ENCODE measurements at regions not wholly inside any gene's neighbourhood (a gene's known extent, or its start where the extent isn't known, plus 50 kb on each side); places are given as distances from the start of the nearest gene placed in this dataset.

GRCh38 chr13:59534806-59535205, 628.9 kb downstream of the DIAPH3 start:
- no peak for DNase-seq (ENCODE audit: low read depth in 2 of 2)

DNA sequence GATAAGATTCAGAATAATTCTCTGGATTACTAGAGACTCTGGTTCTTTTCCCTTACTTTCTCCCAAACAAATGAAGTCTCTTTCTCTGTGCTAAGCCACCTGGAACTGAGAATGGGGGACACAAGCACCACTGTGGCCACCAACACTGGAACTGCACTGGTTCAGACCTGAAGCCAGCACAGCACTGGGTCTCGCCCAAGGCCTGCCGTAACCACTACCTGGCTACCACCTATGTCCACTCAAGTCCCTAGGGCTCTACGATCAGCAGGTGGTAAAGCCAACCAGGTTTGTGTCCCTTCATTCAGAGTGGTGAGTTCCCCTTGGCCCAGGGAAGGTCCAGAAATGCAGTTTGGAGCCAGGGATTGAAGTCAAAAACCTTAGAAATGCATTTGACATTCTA, 626.2 kb downstream of the DIAPH3 start:
- DNase-seq (ENCODE audit: low read depth in 2 of 2) = no peak

DNA sequence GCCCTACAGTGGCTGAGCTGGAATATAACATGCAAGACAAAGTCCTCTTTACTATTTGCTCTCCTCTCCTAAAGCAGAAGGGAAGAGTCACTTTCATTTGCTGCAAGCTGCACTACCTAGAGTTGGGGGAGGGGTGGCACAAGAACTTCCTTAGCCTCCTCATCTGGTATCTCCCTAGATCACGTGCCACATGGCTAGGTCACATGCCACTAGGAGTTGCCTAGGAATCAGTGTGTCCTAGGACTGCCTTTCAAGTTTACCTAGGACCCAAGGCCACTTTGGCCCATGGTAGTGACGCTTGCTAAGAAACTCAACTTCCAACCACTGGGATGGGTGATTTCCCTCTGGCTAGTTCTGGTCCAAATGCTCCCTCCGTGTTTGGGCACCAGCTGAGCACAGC, 625.2 kb downstream of the DIAPH3 start:
- DNase-seq (ENCODE audit: low read depth in 2 of 2) = no peak

GRCh38 chr13:59542303-59542702, 621.4 kb downstream of the DIAPH3 start:
- no peak for DNase-seq (ENCODE audit: low read depth in 2 of 2)

DNA sequence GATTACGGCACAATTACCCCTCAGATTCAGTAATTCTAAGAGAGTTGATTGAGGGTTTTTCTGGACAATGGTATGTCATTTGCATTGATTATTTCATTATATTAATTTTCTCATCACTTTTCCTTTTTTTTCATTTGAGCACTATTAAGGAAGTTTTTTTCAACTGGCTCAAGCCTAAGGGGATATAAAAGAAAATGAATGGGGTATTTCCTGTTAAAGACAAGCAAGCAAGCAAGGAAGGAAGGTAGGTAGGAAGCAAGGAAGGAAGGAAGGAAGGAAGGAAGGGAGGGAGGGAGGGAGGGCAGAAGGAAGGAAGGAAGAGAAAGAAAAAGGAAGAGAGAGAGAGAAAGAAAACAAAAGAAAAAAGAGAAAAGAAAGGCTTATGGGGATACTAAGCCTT, 620.3 kb downstream of the DIAPH3 start:
- DNase-seq (ENCODE audit: low read depth in 2 of 2) = no peak

- no peak for DNase-seq (ENCODE audit: low read depth in 2 of 2)
Measured at GRCh38 chr13:59545007-59545406, 618.7 kb downstream of the DIAPH3 start.

DNA sequence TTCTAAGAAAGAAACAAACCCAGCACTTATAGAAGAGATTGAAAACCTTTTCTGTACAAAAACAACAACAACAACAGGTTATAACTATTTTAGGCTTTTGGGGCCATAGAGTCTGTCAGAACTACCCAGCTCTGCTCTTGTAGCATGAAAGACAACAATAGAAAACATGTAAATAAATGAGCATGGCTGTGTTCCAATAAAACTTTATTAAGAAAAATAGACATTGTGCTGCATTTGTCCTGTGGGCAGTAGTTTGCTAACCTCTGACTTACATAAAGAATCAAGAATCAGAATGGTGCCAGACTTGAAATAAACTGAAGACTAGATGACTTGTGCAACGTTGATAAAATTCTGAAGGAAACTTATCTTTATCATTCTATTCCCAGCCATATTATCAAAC, 617.5 kb downstream of the DIAPH3 start:
- no peak for DNase-seq (ENCODE audit: low read depth in 2 of 2)

GRCh38 chr13:59547950-59548349, 615.8 kb downstream of the DIAPH3 start:
- no peak for DNase-seq (ENCODE audit: low read depth in 2 of 2)

GRCh38 chr13:59562924-59563323, 600.8 kb downstream of the DIAPH3 start:
- DNase-seq (ENCODE audit: low read depth in 2 of 2) = no peak

DNA sequence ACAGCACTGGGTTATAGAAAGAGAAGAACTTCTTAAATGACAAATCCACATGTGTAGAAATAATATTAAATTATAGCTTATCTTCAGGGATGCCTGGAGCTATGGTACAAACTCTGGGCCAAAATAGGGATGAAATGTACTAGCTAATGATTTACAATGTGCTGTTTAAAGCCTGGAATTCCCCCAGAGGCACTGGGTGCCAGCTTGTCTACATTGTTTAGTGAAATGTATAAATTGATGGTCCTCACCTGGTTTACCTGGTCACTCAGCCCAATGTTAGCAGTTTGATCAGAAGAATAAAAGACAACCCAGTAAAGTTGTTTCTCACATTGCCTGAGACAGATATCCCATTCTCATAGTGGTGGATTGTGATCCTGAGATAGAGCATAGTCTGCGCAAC, 597.2 kb downstream of the DIAPH3 start:
- DNase-seq (ENCODE audit: low read depth in 2 of 2) = no peak

GRCh38 chr13:59568306-59568705, 595.4 kb downstream of the DIAPH3 start:
- DNase-seq (ENCODE audit: low read depth in 2 of 2) = no peak

GRCh38 chr13:59570204-59570603, 593.5 kb downstream of the DIAPH3 start:
- DNase-seq (ENCODE audit: low read depth in 2 of 2) = no peak

DNA sequence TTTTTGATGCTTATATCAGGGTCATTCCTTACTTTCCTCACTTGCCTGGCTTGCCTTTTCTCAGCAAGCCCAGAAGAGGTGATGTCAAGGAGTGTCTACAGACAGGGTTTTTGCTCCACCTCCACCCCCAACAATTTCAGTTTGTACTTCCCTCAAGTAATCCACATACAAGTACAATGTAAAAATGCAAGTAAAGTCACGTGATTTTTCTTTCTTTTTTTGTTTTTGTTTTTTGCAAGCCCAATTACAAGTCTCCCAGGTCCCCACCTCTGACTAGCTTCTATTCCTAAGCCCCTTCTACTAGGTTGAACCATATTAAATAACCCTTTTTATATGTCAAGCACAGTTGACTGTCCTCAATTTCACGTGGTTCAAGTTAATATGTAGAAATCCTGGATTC, 579.6 kb downstream of the DIAPH3 start:
- no peak for DNase-seq (ENCODE audit: low read depth in 2 of 2)

- DNase-seq (ENCODE audit: low read depth in 2 of 2) = no peak
Measured at GRCh38 chr13:59584761-59585670, 578.7 kb downstream of the DIAPH3 start.

- no peak for DNase-seq (ENCODE audit: low read depth in 2 of 2)
Measured at GRCh38 chr13:59587030-59587429, 576.7 kb downstream of the DIAPH3 start.

DNA sequence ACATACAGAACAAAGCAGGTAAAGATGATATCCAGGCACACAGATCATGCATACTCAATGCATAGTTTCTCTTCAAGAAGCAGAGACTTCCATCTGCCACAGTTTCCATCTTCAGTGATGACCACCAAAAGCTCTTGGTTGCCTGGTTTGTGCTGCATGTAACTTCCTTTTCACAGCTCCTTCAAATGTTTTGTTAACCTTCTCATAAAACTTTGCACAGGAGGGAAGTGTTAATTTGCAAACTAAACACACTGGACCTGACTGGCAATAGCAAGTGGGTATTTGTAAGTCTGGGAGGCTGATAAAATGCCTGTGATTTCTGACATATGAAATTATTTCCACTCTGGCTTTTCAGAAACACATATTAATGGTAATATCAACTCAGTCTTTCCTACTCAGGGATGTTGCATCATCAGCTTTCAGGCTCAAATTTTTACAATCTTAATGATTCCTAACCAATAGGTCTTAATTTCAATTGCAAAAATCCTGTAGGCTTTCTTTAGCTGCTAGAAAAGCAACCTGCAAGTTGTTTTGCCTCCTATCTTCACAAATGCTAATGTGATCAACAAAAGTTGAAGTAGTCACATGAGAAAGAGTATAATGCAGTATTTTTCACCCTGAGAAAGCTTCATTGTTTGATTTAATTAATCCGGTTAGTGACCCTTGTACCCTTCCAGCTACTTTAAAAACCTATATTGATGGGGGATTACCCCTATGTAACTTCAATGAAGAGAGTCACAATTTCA, 575.6 kb downstream of the DIAPH3 start:
- DNase-seq (ENCODE audit: low read depth in 2 of 2) = no peak

- DNase-seq (ENCODE audit: low read depth in 2 of 2) = no peak
Measured at GRCh38 chr13:59588717-59589067, 575.0 kb downstream of the DIAPH3 start.

DNA sequence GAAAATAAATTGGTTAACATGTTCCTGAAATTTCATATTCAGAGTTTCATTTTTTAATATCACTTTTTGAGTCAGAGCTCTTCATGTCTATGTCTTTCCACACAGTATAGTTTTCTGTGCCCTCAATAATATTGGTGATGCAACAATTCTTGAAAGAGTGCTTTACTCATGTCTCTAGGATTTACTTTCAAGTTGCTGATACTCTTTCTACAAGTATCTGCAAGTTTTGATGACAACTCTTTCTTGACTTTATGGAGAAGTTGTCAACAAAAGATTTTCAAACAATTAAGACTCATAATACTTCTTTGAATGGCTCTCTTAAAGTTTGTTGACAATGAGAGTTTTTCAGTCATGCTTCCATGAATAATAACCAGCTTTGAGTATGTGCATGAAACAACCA, 561.7 kb downstream of the DIAPH3 start:
- DNase-seq (ENCODE audit: low read depth in 2 of 2) = no peak

- no peak for DNase-seq (ENCODE audit: low read depth in 2 of 2)
Measured at GRCh38 chr13:59603646-59604045, 560.1 kb downstream of the DIAPH3 start.

DNA sequence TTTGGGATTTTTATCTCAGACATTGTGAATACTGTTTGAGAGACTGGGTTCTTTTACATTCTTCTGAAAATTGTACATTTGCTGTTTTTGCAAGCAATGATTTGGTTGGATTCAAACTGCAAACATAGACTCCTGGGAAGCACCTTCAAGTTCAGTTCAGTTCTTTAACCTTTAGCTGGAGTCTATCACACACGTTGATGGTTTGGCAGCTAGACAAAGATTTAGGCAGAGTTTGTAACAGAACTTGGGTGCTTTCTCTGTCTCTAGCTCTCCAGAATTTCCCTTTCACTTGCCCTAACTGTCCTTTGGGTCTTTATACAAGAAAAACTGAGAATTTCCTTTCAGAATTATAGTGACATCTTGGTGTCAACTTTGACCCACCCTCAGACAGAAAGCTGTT, 556.6 kb downstream of the DIAPH3 start:
- DNase-seq (ENCODE audit: low read depth in 2 of 2) = no peak

GRCh38 chr13:59607780-59608233, 555.9 kb downstream of the DIAPH3 start:
- no peak for DNase-seq (ENCODE audit: low read depth in 2 of 2)

DNA sequence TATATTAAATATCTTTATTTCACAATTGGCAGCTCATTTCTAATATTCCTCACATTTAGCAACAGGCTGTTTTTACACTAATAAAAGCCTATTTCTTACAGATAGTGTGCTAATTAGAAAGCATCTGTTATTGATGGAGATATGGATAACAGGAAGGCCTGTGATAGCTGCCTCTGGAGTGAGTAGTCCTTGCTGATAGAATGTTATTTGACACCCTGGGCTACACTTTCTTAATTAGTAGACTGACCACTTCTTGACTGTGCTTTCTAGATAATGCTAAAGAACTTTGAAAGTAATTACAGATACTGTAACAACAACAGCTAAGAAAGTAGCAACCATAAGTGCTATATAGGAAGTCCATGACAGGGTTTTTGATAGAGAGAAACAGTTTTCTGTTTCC, 554.3 kb downstream of the DIAPH3 start:
- no peak for DNase-seq (ENCODE audit: low read depth in 2 of 2)

Data from stimulated activated CD4-positive, alpha-beta T cell treated with anti-CD3 and anti-CD28 coated beads, Interleukin-15, amount 100 ng/mL, for 48 hours (primary cell).